ENCODE measurements at regions not wholly inside any gene's neighbourhood (a gene's known extent, or its start where the extent isn't known, plus 50 kb on each side); places are given as distances from the start of the nearest gene placed in this dataset.

DNA sequence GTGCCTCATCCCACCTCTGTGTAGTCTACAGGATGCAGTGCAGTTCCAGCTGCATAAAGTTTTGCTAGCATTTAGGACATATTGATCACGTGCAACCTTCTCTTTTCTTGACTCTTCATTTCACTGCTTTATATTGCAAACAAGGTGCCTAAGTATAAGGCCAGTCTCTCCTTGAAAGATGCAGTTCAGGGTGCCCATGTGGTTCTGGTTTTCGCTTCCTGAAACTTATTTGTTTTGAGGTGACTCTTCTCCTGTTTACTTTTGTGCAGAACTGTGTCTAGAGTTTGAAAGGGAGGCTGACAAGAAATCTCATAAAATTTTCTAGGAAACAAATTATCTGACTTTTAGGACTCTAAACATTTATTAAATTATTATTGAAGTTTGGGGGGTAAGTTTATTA is 189.9 kb downstream of the UBE2E3 start:
- no peak for FAIRE-seq

DNA sequence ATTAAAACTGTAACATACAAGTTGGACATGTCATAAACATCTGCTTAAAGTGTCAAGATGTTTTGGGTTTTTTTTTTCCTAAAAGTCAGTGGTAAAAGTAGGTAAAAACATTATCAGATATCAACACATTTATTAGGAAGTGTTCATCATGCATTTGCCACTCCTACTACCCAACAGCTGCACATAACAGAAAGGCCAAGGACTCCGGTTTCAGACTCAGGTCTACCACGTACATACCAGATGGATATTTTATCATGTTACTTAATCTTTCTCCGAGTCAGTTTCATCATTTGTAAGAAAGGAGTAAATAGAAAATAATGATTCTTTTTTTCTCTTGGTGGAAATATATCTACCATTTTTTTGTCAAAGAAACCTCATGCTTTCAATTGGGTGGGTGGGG is 192.3 kb downstream of the UBE2E3 start:
- no peaks in the 10 kb centered on the region for H3K9me3 ChIP-seq
- ATAC-seq (no peak), FAIRE-seq (no peak), DNase-seq (no peak)
- intact Hi-C loops (cut with DNase I) = no loop called here
- WGBS, 2 donors = 62 to 72% methylated on average over 3 of the region's 3 CpGs
- no peak overlapping the region for H3K27ac ChIP-seq
- no peaks in the 10 kb centered on the region for H3K27me3 ChIP-seq
- no peak overlapping the region for H3K4me3 ChIP-seq
- no peaks in the 10 kb centered on the region for H3K36me3 ChIP-seq
- TF ChIP-seq CTCF (IDR thresholded peaks at IDR 0.05) = no peak
- H3K4me1 ChIP-seq = no peaks in the 10 kb centered on the region

More for the DNA sequence above, 189.9 kb downstream of the UBE2E3 start:
- intact Hi-C loops (cut with DNase I) = no loop called here
- H3K36me3 ChIP-seq = no peaks in the 10 kb centered on the region
- no peak for DNase-seq
- 62 to 64% methylated on average over 2 of the region's 2 CpGs for WGBS, 2 donors
- no peak overlapping the region for H3K4me3 ChIP-seq
- H3K9me3 ChIP-seq = no peaks in the 10 kb centered on the region
- ATAC-seq = no peak
- H3K27ac ChIP-seq = no peak overlapping the region
- no peak for TF ChIP-seq CTCF (IDR thresholded peaks at IDR 0.05)
- H3K27me3 ChIP-seq = no peaks in the 10 kb centered on the region
- H3K4me1 ChIP-seq = no peaks in the 10 kb centered on the region

GRCh38 chr2:181174611-181175580 is 194.5 kb downstream of the UBE2E3 start:
- Histone ChIP-seq H3K9me3 (no peaks in the 10 kb centered on the region), H3K27ac (no peak overlapping the region), H3K4me1 (no peaks in the 10 kb centered on the region), H3K4me3 (no peak overlapping the region), H3K27me3 (no peaks in the 10 kb centered on the region), H3K36me3 (no peaks in the 10 kb centered on the region)
- FAIRE-seq (no peak), DNase-seq (no peak), ATAC-seq (no peak)
- WGBS, 2 donors = 42 to 56% methylated on average over 5 of the region's 5 CpGs
- intact Hi-C loops (cut with DNase I) = no loop called here
- no peak for TF ChIP-seq CTCF (IDR thresholded peaks at IDR 0.05)

- ATAC-seq (no peak), FAIRE-seq (no peak), DNase-seq (no peak)
- intact Hi-C loops (cut with DNase I) = no loop called here
- TF ChIP-seq CTCF (IDR thresholded peaks at IDR 0.05) = no peak
- Histone ChIP-seq H3K9me3 (no peaks in the 10 kb centered on the region), H3K36me3 (no peaks in the 10 kb centered on the region), H3K27ac (no peak overlapping the region), H3K4me3 (no peak overlapping the region), H3K4me1 (no peaks in the 10 kb centered on the region), H3K27me3 (no peaks in the 10 kb centered on the region)
- 59 to 74% methylated on average over 1 of the region's 1 CpG for WGBS, 2 donors
These were observed 196.1 kb downstream of the UBE2E3 start for GRCh38 chr2:181176540-181176939.

GRCh38 chr2:181177376-181177775 is 197.0 kb downstream of the UBE2E3 start:
- Histone ChIP-seq H3K9me3 (no peaks in the 10 kb centered on the region), H3K4me3 (no peak overlapping the region), H3K36me3 (no peaks in the 10 kb centered on the region), H3K4me1 (no peaks in the 10 kb centered on the region), H3K27me3 (no peaks in the 10 kb centered on the region), H3K27ac (no peak overlapping the region)
- intact Hi-C loops (cut with DNase I) = no loop called here
- ATAC-seq (no peak), DNase-seq (no peak), FAIRE-seq (no peak)
- TF ChIP-seq CTCF (IDR thresholded peaks at IDR 0.05) = no peak
